Adrenal gland (tissue), 9 donors: ENCODE measurements at regions not wholly inside any gene's neighbourhood (a gene's known extent, or its start where the extent isn't known, plus 50 kb on each side); places are given as distances from the start of the nearest gene placed in this dataset.
A peak's percentile ranks its signal among the peaks of the same experiment; 100 is the strongest.

Experiments
- DNase-seq, 7 donors: peaks; one replicate each; pipeline ENCODE4 v3.0.0-alpha.2; 2019 to 2020
- H3K27ac ChIP-seq, 5 donors: fragments of 200-600 bp; sonication (generic) in 4 of 5; 1 replicate in 3 of 5; 2 replicates in 2 of 5; pipeline versions ENCODE4 v1.5.1 to v1.8.0; 2016 to 2020; ENCODE audit warnings: mild to moderate bottlenecking in 1 of 5
- H3K27me3 ChIP-seq: fragments of 200-600 bp; 2 replicates; pipeline ENCODE4 v1.8.0; 2021
- H3K36me3 ChIP-seq, 2 donors: fragments of 200-600 bp; replicated peaks in 1 of 2; 1 replicate in 1 of 2; 2 replicates in 1 of 2; pipeline versions ENCODE4 v1.5.1 to v1.8.0; 2018 to 2022
- H3K4me1 ChIP-seq, 2 donors: fragments of 200-600 bp; replicated peaks in 1 of 2; 1 replicate in 1 of 2; 2 replicates in 1 of 2; pipeline versions ENCODE4 v1.5.1 to v1.8.0; 2018 to 2021
- H3K4me3 ChIP-seq, 4 donors: fragments of 200-600 bp; sonication (generic) in 3 of 4; one replicate each; pipeline ENCODE4 v1.5.1; 2016 to 2018
- H3K9me3 ChIP-seq, 3 donors: fragments of 200-600 bp; sonication (generic) in 1 of 3; replicated peaks in 1 of 3; 1 replicate in 2 of 3; 2 replicates in 1 of 3; pipeline versions ENCODE4 v1.5.1 to v1.8.0; 2016 to 2021
- CTCF ChIP-seq, 6 experiments: fragments of 450-650 bp in 4 of 6; fragments of 200-600 bp in 2 of 6; sonication (generic) in 1 of 6; IDR thresholded peaks; 1 replicate in 5 of 6; 2 replicates in 1 of 6; pipeline versions ENCODE4 v1.5.1 to v1.8.0; 2016 to 2021; ENCODE audit warnings: antibody characterized with exemption in 6 of 6, mild to moderate bottlenecking in 2 of 6, moderate library complexity in 1 of 6
- POLR2A ChIP-seq, 2 donors: fragments of 450-650 bp; IDR thresholded peaks; one replicate each; pipeline ENCODE4 v1.6.1; 2017; ENCODE audit warnings: antibody characterized with exemption in 2 of 2, mild to moderate bottlenecking in 2 of 2, moderate library complexity in 1 of 2
- WGBS, 4 donors: extraction: QIAGEN DNeasy Blood & Tissue Kit in 2 of 4; methylation state at CpG; one replicate each; pipeline versions ENCODE4 v1.1.5 to v1.1.7; 2013 to 2017; 5-methylcytosine and 5-hydroxymethylcytosine counted together
- intact Hi-C, 2 donors: fragments of 100-400 bp; cut with DNase I; formaldehyde crosslinking; loops; one replicate each; pipeline versions ENCODE4 v1.14.1 to v1.15.0; 2022 to 2023
- donor health status: healthy with polysubstance abuse.
- donor health status: Bipolar disorder and iron deficiency.
- donor health status: DM: yes; HTN: yes; CAD: no.
- donor health status: DM: no; HTN: no; CAD: no.
- donor health status: DM: no; HTN: no; CAD: no.

GRCh38 chr4:159009521-159009920, 93.4 kb upstream of the RAPGEF2 start:
- H3K9me3 ChIP-seq: no peaks in the 10 kb centered on the region
- no peaks in the 10 kb centered on the region for H3K36me3 ChIP-seq
- 86 to 95% (median 88%) methylated on average over 4 of the region's 4 CpGs for WGBS, 4 donors
- peaks cover 0 to 7% of the 10 kb centered on the region in 2 donors for H3K4me1 ChIP-seq
- no peak for TF ChIP-seq POLR2A (IDR thresholded peaks at IDR 0.05)
- no peak for TF ChIP-seq CTCF (IDR thresholded peaks at IDR 0.05)
- H3K4me3 ChIP-seq: no peak overlapping the region
- no peak for DNase-seq
- no peak overlapping the region for H3K27ac ChIP-seq
- intact Hi-C loops: no loop called here
- H3K27me3 ChIP-seq: no peaks in the 10 kb centered on the region

DNA sequence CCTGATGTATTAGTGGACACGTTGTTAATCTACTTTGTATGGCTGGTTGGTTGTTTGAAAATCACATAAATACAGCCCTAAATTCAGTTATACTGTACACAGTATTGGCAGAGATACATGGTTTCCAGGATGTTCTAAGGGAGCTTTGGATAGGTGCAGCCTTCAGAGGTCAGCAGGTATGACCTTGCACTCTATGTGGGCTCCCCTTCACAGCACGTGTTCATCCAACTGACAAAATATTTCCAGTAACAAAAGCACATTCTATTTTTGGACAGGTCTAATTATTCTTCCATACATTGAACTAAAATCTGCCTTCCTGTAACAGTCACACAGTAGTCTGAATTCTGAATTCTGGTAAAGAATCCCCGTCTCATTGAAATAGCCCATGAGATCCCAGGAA, 92.8 kb upstream of the RAPGEF2 start:
- TF ChIP-seq CTCF (IDR thresholded peaks at IDR 0.05) (no peak), POLR2A (IDR thresholded peaks at IDR 0.05) (no peak)
- no peak overlapping the region for H3K27ac ChIP-seq
- intact Hi-C loops: no loop called here

DNA sequence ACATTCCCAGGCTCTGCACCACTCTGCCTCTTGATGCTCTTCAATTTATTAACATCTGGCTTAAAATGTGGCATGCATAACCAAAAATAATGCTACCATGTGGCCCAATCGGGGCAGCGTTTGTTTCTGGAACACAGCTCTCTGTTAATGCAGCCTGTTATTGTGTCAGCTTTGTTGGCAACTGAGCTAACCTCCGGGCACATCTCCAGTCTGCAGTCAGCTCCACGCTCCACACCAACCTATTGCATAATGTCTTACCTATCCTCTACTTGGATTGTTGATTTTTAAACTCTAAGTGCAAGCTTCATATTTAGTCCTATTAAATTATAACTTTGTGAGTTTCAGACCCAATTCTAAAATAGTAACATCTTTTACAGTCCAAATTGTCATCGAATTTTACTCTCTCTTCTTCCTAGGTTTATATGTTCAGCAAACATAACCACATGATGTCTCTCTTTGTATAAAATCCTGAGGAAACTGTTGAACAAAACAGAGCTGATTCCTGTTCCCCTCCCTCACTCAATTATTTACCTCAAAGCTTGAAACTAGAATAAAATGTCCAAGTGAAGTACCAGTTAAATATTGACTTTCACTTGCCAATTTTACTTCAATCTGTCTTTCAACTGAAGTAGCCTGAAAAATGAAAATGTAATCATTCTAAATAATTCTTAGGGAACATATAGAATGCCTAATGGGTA, 92.2 kb upstream of the RAPGEF2 start:
- intact Hi-C loops: no loop called here
- no peaks in the 10 kb centered on the region for H3K27me3 ChIP-seq
- no peaks in the 10 kb centered on the region for H3K9me3 ChIP-seq
- H3K27ac ChIP-seq: no peak overlapping the region
- TF ChIP-seq POLR2A (IDR thresholded peaks at IDR 0.05) (no peak), CTCF (IDR thresholded peaks at IDR 0.05) (no peak)
- H3K4me1 ChIP-seq: peaks cover 0 to 7% of the 10 kb centered on the region in 2 donors
- no peak overlapping the region for H3K4me3 ChIP-seq
- peak; percentile 50 to 83 (median 68) for DNase-seq
- no peaks in the 10 kb centered on the region for H3K36me3 ChIP-seq
- WGBS, 4 donors: 34 to 49% (median 40%) methylated on average over 5 of the region's 5 CpGs

More for the DNA sequence above, 92.8 kb upstream of the RAPGEF2 start:
- DNase-seq: no peak
- H3K36me3 ChIP-seq: no peaks in the 10 kb centered on the region
- no peaks in the 10 kb centered on the region for H3K9me3 ChIP-seq
- H3K4me3 ChIP-seq: no peak overlapping the region
- 50 to 65% (median 59%) methylated on average over 3 of the region's 3 CpGs for WGBS, 4 donors
- H3K27me3 ChIP-seq: no peaks in the 10 kb centered on the region
- peaks cover 0 to 7% of the 10 kb centered on the region in 2 donors for H3K4me1 ChIP-seq

DNA sequence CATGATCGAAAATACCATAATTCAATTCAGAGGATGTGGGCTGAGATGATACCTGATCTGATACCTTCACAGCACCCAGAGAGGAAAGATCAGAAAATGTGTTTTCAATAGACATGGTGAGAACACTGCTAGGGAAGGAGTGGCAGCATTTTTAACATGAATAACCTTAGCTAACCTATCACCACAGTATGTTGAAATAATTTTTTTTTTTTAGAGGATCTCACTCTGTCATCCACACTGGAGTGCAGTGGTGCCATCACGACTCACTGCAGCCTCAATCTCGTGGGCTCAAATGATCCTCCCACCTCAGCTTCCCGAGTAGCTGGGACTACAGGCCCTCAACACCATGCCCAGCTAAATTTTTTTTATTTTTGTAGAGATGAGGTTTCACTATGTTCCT, 90.5 kb upstream of the RAPGEF2 start:
- TF ChIP-seq POLR2A (IDR thresholded peaks at IDR 0.05): no peak
- TF ChIP-seq CTCF (IDR thresholded peaks at IDR 0.05): no peak
- H3K27ac ChIP-seq: no peak overlapping the region
- H3K27me3 ChIP-seq: no peaks in the 10 kb centered on the region
- no peaks in the 10 kb centered on the region for H3K9me3 ChIP-seq
- peaks cover 0 to 11% of the 10 kb centered on the region in 2 donors for H3K4me1 ChIP-seq
- intact Hi-C loops: no loop called here
- no peak for DNase-seq
- 64 to 79% (median 75%) methylated on average over 4 of the region's 4 CpGs for WGBS, 4 donors
- no peaks in the 10 kb centered on the region for H3K36me3 ChIP-seq
- H3K4me3 ChIP-seq: no peak overlapping the region
